GM12878 (cell line): ENCODE measurements at regions not wholly inside any gene's neighbourhood (a gene's known extent, or its start where the extent isn't known, plus 50 kb on each side); places are given as distances from the start of the nearest gene placed in this dataset.

ENCODE experiments used
- ATAC-seq: fragments of 200-7000 bp; cut with Tn5 transposase; 3 replicates; pipeline ENCODE4 v1.9.1; 2020; ENCODE audit warnings: mild to moderate bottlenecking, moderate library complexity
- BruUV-seq: library from RNA; stranded (reverse); fragments of 400-500 nt; replicated peaks from 2 replicates; lab custom pipeline; 2021; lab: Mats Ljungman, UMichigan
- CTCF ChIA-PET: fragments of 300-600 bp; sonication (Branson Sonifier 250); formaldehyde crosslinking; extraction: SDS; loops from one replicate; lab custom pipeline; 2021; ENCODE audit warnings: inconsistent platforms; lab: Yijun Ruan, JAX
- POLR2A ChIA-PET: fragments of 350-600 bp; formaldehyde crosslinking; extraction: SDS; loops from one replicate; lab custom pipeline; 2021; ENCODE audit warnings: inconsistent platforms; lab: Charles Lee
- RAD21 ChIA-PET: fragments of 300-600 bp; sonication (Branson Sonifier 250); formaldehyde crosslinking; loops from one replicate; lab custom pipeline; 2023; ENCODE audit warnings: antibody characterized with exemption; ENCODE audit not compliant: unreplicated experiment; lab: Charles Lee
- SMC1A ChIA-PET: fragments of 300-600 bp; sonication (Branson Sonifier 250); formaldehyde crosslinking; loops from one replicate; lab custom pipeline; 2023; ENCODE audit not compliant: unreplicated experiment, uncharacterized antibody; lab: Charles Lee
- DNase-seq: peaks from one replicate; pipeline ENCODE4 v3.0.0-alpha.2; 2011; ENCODE audit warnings: low read depth, low spot score
- FAIRE-seq: peaks from 3 replicates; lab custom pipeline; 2011; peaks lifted over from hg19 to GRCh38; lab: Jason Lieb, UNC
- H2AFZ ChIP-seq: 2 replicates; pipeline ENCODE4 v1.6.0; 2011; ENCODE audit warnings: low read depth, low read length, control low read depth; ENCODE audit not compliant: control insufficient read depth
- H3K27ac ChIP-seq: 2 replicates; pipeline ENCODE4 v1.5.1; 2011; ENCODE audit warnings: control low read depth; ENCODE audit not compliant: control insufficient read depth, insufficient read depth
- H3K27me3 ChIP-seq, 2 experiments: replicated peaks in 1 of 2; 2 replicates each; pipeline versions ENCODE4 v1.6.0 to v1.6.1; 2011; ENCODE audit warnings: low read length in 1 of 2; ENCODE audit not compliant: control insufficient read depth in 2 of 2, insufficient read depth in 2 of 2
- H3K36me3 ChIP-seq, 2 experiments: 2 replicates each; pipeline ENCODE4 v1.5.1; 2011; ENCODE audit warnings: low read length in 1 of 2; ENCODE audit not compliant: control insufficient read depth in 2 of 2, insufficient read depth in 2 of 2
- H3K4me1 ChIP-seq: 2 replicates; pipeline ENCODE4 v1.6.1; 2011; ENCODE audit warnings: mild to moderate bottlenecking, low read length, moderate library complexity, mixed read lengths; ENCODE audit not compliant: control insufficient read depth, insufficient read depth
- H3K4me2 ChIP-seq: 2 replicates; pipeline ENCODE4 v1.6.0; 2011; ENCODE audit warnings: control low read depth; ENCODE audit not compliant: control insufficient read depth, insufficient read depth
- H3K4me3 ChIP-seq: fragments of 200-600 bp; sonication (generic); 2 replicates; pipeline ENCODE4 v1.5.1; 2016
- H3K79me2 ChIP-seq: 2 replicates; pipeline ENCODE4 v1.6.0; 2011; ENCODE audit warnings: low read length; ENCODE audit not compliant: control insufficient read depth, insufficient read depth
- H3K9ac ChIP-seq: 2 replicates; pipeline ENCODE4 v1.8.0; 2011; ENCODE audit warnings: low read length, control low read depth, mixed read lengths; ENCODE audit not compliant: control insufficient read depth, insufficient read depth
- H3K9me3 ChIP-seq: replicated peaks from 3 replicates; pipeline ENCODE4 v1.5.1; 2011; ENCODE audit warnings: mild to moderate bottlenecking, low read length; ENCODE audit not compliant: control insufficient read depth, insufficient read depth
- H4K20me1 ChIP-seq: 2 replicates; pipeline ENCODE4 v1.6.0; 2011; ENCODE audit not compliant: control insufficient read depth, insufficient read depth
- FOXM1 ChIP-seq: IDR thresholded peaks from 2 replicates; pipeline ENCODE4 v1.6.1; 2012; ENCODE audit warnings: low read depth, mild to moderate bottlenecking, inconsistent platforms, low read length, moderate library complexity
- RAD21 ChIP-seq: IDR thresholded peaks from 2 replicates; pipeline ENCODE4 v1.6.1; 2011; ENCODE audit warnings: mild to moderate bottlenecking, low read depth, low read length, moderate library complexity; ENCODE audit not compliant: insufficient read depth
- SMAD5 ChIP-seq: IDR thresholded peaks from 2 replicates; pipeline ENCODE4 v1.6.1; 2016; ENCODE audit warnings: antibody characterized with exemption, low read depth
- SMC3 ChIP-seq: IDR thresholded peaks from 2 replicates; pipeline ENCODE4 v1.6.1; 2011; ENCODE audit warnings: low read length, improper control_type of control experiment, borderline replicate concordance
- WGBS: methylation state at CpG from one replicate; pipeline ENCODE4 v1.1.6; 2016; ENCODE audit warnings: low lambda C conversion rate; ENCODE audit not compliant: insufficient replicate concordance, insufficient coverage; ENCODE audit errors: missing lambda C conversion rate; 5-methylcytosine and 5-hydroxymethylcytosine counted together
- in situ Hi-C: fragments of 300-500 bp; cut with MboI; formaldehyde crosslinking; loops from 9 replicates; pipeline ENCODE4 v1.14.3; 2018; ENCODE audit warnings: mixed read lengths
- intact Hi-C: fragments of 100-400 bp; cut with micrococcal nuclease; formaldehyde crosslinking; loops from one replicate; pipeline ENCODE4 v1.14.2; 2022; ENCODE audit not compliant: unreplicated experiment
- TF ChIP-seq, protein P1 (sequence below), 3 experiments: IDR thresholded peaks in 2 of 3; conservative IDR thresholded peaks in 1 of 3; 2 replicates each; pipeline ENCODE4 v1.5.1; 2011; ENCODE audit warnings: low read depth in 3 of 3, low read length in 3 of 3, mild to moderate bottlenecking in 3 of 3, control low read depth in 2 of 3, moderate library complexity in 2 of 3, inconsistent platforms in 1 of 3, mixed read lengths in 1 of 3; ENCODE audit not compliant: control insufficient read depth in 2 of 3, insufficient read depth in 1 of 3; ENCODE audit errors: extremely low read depth in 1 of 3

- CTCF ChIA-PET: interaction anchor here (0.6 to 1.8 kb wide), 9 partner anchors 10 to 518 kb away, joined by 3 to 12 read pairs (median 3); no protein-coding TSS in a partner anchor
- in situ Hi-C loops: no loop called here
- FAIRE-seq: no peak
- H3K4me3 ChIP-seq: no peak overlapping the region
- no peak for TF ChIP-seq SMAD5
- peak; percentile 44 for TF ChIP-seq RAD21
- TF ChIP-seq FOXM1: no peak
- TF ChIP-seq SMC3: peak; percentile 16; the same call in 1 of the 2 replicates
- TF ChIP-seq, protein P1, sequence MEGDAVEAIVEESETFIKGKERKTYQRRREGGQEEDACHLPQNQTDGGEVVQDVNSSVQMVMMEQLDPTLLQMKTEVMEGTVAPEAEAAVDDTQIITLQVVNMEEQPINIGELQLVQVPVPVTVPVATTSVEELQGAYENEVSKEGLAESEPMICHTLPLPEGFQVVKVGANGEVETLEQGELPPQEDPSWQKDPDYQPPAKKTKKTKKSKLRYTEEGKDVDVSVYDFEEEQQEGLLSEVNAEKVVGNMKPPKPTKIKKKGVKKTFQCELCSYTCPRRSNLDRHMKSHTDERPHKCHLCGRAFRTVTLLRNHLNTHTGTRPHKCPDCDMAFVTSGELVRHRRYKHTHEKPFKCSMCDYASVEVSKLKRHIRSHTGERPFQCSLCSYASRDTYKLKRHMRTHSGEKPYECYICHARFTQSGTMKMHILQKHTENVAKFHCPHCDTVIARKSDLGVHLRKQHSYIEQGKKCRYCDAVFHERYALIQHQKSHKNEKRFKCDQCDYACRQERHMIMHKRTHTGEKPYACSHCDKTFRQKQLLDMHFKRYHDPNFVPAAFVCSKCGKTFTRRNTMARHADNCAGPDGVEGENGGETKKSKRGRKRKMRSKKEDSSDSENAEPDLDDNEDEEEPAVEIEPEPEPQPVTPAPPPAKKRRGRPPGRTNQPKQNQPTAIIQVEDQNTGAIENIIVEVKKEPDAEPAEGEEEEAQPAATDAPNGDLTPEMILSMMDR (IDR thresholded peaks at IDR 0.05 in 2 of 3, conservative IDR thresholded peaks at IDR 0.05 in 1 of 3; ENCODE audit: control insufficient read depth in 2 of 3, extremely low read depth in 1 of 3, insufficient read depth in 1 of 3, low read depth in 3 of 3, low read length in 3 of 3): peak in 1 of 3 experiments; percentile 14; a peak in 1 of 6 replicates
- WGBS: 48% methylated on average over 3 of the region's 3 CpGs
- ATAC-seq: peak; percentile 52; the same call in 2 of the 3 replicates
- RAD21 ChIA-PET: interaction anchor here (0.7 to 1.7 kb wide), 4 partner anchors 11 to 65 kb away, joined by 3 to 9 read pairs (median 6); no protein-coding TSS in a partner anchor
- H3K4me1 ChIP-seq: no peaks in the 10 kb centered on the region
- no peaks in the 10 kb centered on the region for H4K20me1 ChIP-seq
- DNase-seq: no peak
- POLR2A ChIA-PET: no interaction called here
- H3K9ac ChIP-seq: no peak overlapping the region
- BruUV-seq: no TSS peak
- no peaks in the 10 kb centered on the region; the same call in 2 of the 3 replicates for H3K9me3 ChIP-seq
- no peak overlapping the region for H3K4me2 ChIP-seq
- H3K27ac ChIP-seq: no peak overlapping the region
- H2AFZ ChIP-seq: no peak overlapping the region
- no peaks in the 10 kb centered on the region for H3K79me2 ChIP-seq
- H3K27me3 ChIP-seq: no peaks in the 10 kb centered on the region
- intact Hi-C loops: loop anchor here (5.0 to 10.0 kb wide), 2 partner anchors 62 to 151 kb away; no protein-coding TSS in a partner anchor
- SMC1A ChIA-PET: interaction anchor here (0.8 to 1.8 kb wide), 8 partner anchors 10 to 262 kb away, joined by 3 to 5 read pairs (median 4); no protein-coding TSS in a partner anchor
- H3K36me3 ChIP-seq: no peaks in the 10 kb centered on the region
Measured at GRCh38 chr3:43223670-43224364, 62.5 kb upstream of the SNRK start.
